ENCODE measurements at regions not wholly inside any gene's neighbourhood (a gene's known extent, or its start where the extent isn't known, plus 50 kb on each side); places are given as distances from the start of the nearest gene placed in this dataset.

DNA sequence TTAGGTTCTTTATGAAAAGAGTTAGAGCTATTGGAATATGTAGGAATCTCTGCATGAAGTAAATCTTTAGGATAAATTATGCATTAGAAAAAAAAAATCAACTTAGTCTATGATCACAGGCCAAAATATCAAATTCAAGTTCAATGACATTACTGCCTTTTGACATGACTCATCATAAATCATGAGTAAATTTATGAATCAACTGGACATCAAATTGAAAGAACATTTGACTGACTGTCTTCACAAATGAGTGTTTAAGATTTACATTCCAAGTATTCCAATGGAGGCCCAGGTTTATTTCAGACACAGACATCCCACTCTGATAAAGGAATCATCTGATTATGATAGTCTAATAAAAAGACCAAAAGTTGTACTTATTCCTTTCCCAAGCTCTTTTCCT, 192.8 kb upstream of the TTC14 start:
- no peak for TF ChIP-seq RAD21 (IDR thresholded peaks at IDR 0.05; ENCODE audit: low read depth)

DNA sequence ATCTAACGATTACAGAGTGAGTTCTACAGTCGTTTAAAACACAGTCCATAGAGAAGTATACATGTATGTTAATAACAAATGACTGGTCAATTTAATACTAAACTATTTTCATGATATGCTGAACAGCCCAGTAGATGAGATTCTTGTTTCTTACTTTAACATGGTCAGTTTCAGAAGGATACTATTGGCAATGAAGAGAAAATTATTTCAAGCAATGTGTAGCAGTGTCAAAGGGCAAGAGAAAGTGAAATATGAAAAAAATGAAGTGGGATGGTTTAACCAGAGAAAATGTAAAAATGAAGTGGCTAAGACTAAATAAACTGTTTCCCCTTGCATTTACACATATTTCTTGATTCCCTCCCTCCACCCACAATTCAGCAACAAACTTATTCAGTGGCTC, 192.1 kb upstream of the TTC14 start:
- TF ChIP-seq, protein P1, sequence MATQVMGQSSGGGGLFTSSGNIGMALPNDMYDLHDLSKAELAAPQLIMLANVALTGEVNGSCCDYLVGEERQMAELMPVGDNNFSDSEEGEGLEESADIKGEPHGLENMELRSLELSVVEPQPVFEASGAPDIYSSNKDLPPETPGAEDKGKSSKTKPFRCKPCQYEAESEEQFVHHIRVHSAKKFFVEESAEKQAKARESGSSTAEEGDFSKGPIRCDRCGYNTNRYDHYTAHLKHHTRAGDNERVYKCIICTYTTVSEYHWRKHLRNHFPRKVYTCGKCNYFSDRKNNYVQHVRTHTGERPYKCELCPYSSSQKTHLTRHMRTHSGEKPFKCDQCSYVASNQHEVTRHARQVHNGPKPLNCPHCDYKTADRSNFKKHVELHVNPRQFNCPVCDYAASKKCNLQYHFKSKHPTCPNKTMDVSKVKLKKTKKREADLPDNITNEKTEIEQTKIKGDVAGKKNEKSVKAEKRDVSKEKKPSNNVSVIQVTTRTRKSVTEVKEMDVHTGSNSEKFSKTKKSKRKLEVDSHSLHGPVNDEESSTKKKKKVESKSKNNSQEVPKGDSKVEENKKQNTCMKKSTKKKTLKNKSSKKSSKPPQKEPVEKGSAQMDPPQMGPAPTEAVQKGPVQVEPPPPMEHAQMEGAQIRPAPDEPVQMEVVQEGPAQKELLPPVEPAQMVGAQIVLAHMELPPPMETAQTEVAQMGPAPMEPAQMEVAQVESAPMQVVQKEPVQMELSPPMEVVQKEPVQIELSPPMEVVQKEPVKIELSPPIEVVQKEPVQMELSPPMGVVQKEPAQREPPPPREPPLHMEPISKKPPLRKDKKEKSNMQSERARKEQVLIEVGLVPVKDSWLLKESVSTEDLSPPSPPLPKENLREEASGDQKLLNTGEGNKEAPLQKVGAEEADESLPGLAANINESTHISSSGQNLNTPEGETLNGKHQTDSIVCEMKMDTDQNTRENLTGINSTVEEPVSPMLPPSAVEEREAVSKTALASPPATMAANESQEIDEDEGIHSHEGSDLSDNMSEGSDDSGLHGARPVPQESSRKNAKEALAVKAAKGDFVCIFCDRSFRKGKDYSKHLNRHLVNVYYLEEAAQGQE (IDR thresholded peaks at IDR 0.05; ENCODE audit: low read depth): no peak
- TF ChIP-seq NFIC (IDR thresholded peaks at IDR 0.05) (no peak), TCF12 (IDR thresholded peaks at IDR 0.05; ENCODE audit: low read depth) (no peak), CREB1 (IDR thresholded peaks at IDR 0.05; ENCODE audit: low read depth) (no peak), EGR1 (IDR thresholded peaks at IDR 0.05) (no peak)

DNA sequence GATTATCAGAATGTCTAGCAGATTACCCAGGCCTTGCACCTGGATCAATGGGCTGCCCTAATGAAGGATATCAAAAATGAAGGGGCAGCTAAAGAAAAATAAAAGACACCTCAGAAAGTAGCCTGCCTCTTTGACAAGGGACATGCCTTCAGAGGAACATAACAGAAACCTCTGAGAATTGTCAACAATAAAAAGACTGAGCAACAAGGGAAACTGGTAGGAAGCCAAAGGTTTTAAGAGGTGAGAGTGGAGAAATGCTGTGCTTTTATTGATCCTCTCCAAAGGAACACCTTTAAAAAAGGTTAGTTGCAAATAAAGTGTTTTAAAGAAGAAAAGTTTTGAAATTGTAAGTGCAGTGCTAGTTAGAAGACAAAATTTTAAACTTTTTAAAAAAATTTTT, 187.8 kb upstream of the TTC14 start:
- TF ChIP-seq NFIC (IDR thresholded peaks at IDR 0.05) (no peak), ZBTB7A (IDR thresholded peaks at IDR 0.05; ENCODE audit: low read depth) (no peak), RAD21 (IDR thresholded peaks at IDR 0.05; ENCODE audit: low read depth) (no peak), CEBPB (IDR thresholded peaks at IDR 0.05) (no peak), EP300 (IDR thresholded peaks at IDR 0.05; ENCODE audit: borderline replicate concordance) (no peak), CREB1 (IDR thresholded peaks at IDR 0.05; ENCODE audit: low read depth) (no peak), TCF12 (IDR thresholded peaks at IDR 0.05; ENCODE audit: low read depth) (no peak), EGR1 (IDR thresholded peaks at IDR 0.05) (no peak), YY1 (IDR thresholded peaks at IDR 0.05; ENCODE audit: low read depth) (no peak), FOXM1 (IDR thresholded peaks at IDR 0.05; ENCODE audit: borderline replicate concordance, low read depth) (no peak), TAF1 (IDR thresholded peaks at IDR 0.05; ENCODE audit: low read depth) (no peak), TEAD4 (IDR thresholded peaks at IDR 0.05) (no peak)
- TF ChIP-seq, protein P2, sequence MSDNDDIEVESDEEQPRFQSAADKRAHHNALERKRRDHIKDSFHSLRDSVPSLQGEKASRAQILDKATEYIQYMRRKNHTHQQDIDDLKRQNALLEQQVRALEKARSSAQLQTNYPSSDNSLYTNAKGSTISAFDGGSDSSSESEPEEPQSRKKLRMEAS (IDR thresholded peaks at IDR 0.05): no peak
- TF ChIP-seq, protein P3, sequence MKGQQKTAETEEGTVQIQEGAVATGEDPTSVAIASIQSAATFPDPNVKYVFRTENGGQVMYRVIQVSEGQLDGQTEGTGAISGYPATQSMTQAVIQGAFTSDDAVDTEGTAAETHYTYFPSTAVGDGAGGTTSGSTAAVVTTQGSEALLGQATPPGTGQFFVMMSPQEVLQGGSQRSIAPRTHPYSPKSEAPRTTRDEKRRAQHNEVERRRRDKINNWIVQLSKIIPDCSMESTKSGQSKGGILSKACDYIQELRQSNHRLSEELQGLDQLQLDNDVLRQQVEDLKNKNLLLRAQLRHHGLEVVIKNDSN (IDR thresholded peaks at IDR 0.05): no peak
- TF ChIP-seq, protein P1 (IDR thresholded peaks at IDR 0.05; ENCODE audit: low read depth): no peak

DNA sequence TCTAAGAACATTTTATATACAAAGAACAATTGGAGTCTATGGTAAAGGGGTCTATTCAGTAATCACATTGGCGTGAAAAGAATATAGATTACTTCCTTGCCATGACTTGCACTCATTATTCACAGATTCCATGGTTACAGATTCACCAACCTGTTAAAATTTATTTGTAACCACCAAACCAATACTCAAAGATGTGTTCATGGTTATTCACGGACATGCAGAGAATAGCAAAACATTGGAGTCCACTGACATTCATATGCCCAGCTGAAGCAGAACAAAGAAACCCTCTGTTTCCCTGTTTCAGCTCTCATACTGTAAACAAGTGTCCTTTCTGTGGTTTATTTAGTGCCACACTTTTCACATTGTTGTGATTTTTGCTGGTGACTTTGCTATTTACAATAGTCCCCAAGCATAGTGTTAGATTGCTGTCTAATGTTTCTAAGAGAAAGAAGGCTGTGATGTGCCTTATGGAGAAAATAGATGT, 185.8 kb upstream of the TTC14 start:
- TF ChIP-seq CREB1 (IDR thresholded peaks at IDR 0.05; ENCODE audit: low read depth) (no peak), TAF1 (IDR thresholded peaks at IDR 0.05; ENCODE audit: low read depth) (no peak), FOXM1 (IDR thresholded peaks at IDR 0.05; ENCODE audit: borderline replicate concordance, low read depth) (no peak), EGR1 (IDR thresholded peaks at IDR 0.05) (no peak), YY1 (IDR thresholded peaks at IDR 0.05; ENCODE audit: low read depth) (no peak), TEAD4 (IDR thresholded peaks at IDR 0.05) (no peak), ZBTB7A (IDR thresholded peaks at IDR 0.05; ENCODE audit: low read depth) (no peak), CEBPB (IDR thresholded peaks at IDR 0.05) (no peak), RAD21 (IDR thresholded peaks at IDR 0.05; ENCODE audit: low read depth) (no peak), NFIC (IDR thresholded peaks at IDR 0.05) (no peak)
- TF ChIP-seq, protein P3 (IDR thresholded peaks at IDR 0.05): no peak
- TF ChIP-seq, protein P1 (IDR thresholded peaks at IDR 0.05; ENCODE audit: low read depth): no peak

DNA sequence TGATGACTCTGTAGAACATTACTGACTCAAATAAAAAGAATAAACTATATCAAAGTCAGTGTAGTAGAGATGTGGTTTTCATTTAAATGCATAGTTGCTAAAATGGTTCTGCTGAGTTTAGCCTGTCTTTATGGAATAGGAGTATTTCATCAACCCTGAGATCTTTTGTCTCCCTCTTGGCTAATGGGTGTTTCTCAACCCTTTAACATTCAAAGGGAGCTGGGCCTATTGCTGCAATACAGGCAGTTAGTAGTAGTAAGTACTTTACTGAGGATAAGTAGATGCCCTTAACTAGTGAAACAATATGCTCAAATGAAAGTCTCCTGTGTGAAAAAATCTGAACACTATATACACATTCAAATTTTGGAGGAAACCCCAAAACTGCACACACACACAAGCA, 184.7 kb upstream of the TTC14 start:
- no peak for TF ChIP-seq FOXM1 (IDR thresholded peaks at IDR 0.05; ENCODE audit: borderline replicate concordance, low read depth)
- TF ChIP-seq TCF12 (IDR thresholded peaks at IDR 0.05; ENCODE audit: low read depth): no peak
- TF ChIP-seq EGR1 (IDR thresholded peaks at IDR 0.05): no peak
- no peak for TF ChIP-seq TAF1 (IDR thresholded peaks at IDR 0.05; ENCODE audit: low read depth)
- no peak for TF ChIP-seq RAD21 (IDR thresholded peaks at IDR 0.05; ENCODE audit: low read depth)
- TF ChIP-seq TEAD4 (IDR thresholded peaks at IDR 0.05): no peak
- TF ChIP-seq YY1 (IDR thresholded peaks at IDR 0.05; ENCODE audit: low read depth): no peak
- TF ChIP-seq NFIC (IDR thresholded peaks at IDR 0.05): no peak
- TF ChIP-seq CEBPB (IDR thresholded peaks at IDR 0.05): no peak
- TF ChIP-seq, protein P3 (IDR thresholded peaks at IDR 0.05): no peak
- TF ChIP-seq, protein P1 (IDR thresholded peaks at IDR 0.05; ENCODE audit: low read depth): no peak

Data from Ishikawa (cell line).